ENCODE measurements at regions not wholly inside any gene's neighbourhood (a gene's known extent, or its start where the extent isn't known, plus 50 kb on each side); places are given as distances from the start of the nearest gene placed in this dataset.

- TF ChIP-seq GATA2 (IDR thresholded peaks at IDR 0.05; ENCODE audit: low read depth, low read length) (no peak), GATA3 (IDR thresholded peaks at IDR 0.05; ENCODE audit: low read depth, low read length) (no peak)
These were observed 227.2 kb downstream of the PTGER3 start for GRCh38 chr1:70820396-70820795.
